NOMO-1 treated with DMSO at 0.1 percent for 48 hours (cell line): ENCODE measurements at regions not wholly inside any gene's neighbourhood (a gene's known extent, or its start where the extent isn't known, plus 50 kb on each side); places are given as distances from the start of the nearest gene placed in this dataset.

Experiments
- DNase-seq: peaks from one replicate; lab custom pipeline; 2025; ENCODE audit not compliant: unreplicated experiment; lab: John Stamatoyannopoulos, UW

DNA sequence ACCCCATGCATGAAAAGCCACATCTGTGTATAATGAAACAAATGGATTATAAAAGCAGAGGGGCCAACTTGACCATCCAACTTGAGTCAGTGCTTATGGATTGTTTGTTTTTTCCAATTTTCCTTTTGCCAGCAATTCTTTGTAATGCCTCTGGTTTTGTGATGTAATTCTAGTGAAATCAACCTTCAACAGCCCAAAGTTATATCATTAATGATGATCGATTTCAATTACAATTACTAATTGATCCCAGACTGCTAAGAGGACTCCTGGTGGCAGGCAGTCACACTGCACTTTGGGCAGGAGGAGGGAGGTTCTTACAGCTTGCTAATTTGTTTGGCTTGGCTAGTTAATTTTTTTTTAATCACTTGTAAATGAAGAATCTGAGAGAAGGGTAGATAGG, 552.3 kb downstream of the NUF2 start:
- DNase-seq, result no peak

DNA sequence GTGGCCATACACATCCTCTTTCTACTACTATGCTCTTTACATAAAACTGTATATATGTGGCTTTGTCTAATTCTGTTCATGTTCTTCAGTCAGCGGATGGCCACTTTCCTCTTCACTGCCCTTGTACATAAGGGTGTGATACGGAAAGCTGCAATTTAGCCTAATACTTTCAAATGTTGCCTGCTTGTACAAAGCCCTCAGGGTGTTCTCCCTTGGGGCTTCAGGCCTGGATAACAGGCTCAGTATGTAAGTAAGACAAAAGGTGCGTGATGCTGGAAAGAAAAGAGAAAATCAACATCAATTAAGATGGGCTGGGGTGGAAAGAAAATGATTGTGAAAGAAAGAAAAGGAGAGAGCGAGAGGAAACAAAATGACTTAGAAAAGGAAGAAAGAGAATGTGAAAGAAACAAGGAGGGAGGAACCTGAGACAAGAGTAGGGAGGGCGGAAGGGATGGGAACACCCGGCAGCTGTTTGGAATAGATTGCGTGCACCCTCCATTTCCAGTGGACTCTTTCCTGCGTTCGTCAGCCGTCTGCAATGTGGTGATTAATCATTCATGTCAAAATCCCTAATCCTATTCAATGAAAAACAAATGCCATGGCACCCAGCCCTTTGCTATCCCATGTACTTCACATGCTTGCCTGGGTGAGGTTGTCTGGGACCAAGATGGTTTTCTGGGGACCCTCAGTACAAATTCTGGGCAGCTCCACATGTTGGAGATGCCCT, 553.6 kb downstream of the NUF2 start:
- DNase-seq, result no peak

DNA sequence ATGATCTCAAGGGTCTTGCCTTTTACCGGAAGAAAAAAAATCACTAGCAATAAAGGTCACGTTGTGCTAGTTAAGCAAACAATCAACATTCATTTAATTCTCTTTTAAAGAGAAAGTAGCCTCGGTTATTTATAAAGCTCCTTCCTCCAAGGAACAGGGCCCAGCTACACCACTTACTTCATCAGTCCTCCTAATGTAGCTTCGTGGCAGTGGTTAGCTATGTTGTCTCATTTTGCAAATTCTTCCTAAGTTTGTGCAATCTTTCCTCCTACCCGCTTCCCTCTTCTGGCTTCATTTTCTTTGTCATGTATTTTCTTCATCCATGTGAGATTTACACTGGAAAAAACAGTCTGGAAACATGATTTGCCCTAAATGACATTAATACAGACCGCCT, 554.2 kb downstream of the NUF2 start:
- no peak for DNase-seq

GRCh38 chr1:163876546-163876945, 554.8 kb downstream of the NUF2 start:
- no peak for DNase-seq

DNA sequence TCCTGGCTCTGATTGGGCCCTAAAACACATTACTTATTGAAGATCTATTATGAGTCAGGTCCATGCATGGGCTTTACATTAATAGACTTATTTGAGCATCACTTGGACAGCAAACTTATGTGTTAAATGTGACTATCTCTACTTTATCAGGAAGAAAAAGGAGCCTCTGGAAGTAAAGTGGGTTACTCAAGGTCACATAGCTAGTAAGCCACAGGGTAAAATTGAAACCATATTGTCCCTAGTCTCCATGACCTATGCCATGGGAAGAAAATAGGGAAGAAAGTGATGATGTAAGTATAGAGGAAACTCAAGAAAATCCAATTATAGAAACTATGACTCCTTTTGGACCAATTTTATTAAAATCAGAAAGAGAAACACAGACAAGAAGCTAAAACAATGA, 555.3 kb downstream of the NUF2 start:
- DNase-seq, result no peak

DNA sequence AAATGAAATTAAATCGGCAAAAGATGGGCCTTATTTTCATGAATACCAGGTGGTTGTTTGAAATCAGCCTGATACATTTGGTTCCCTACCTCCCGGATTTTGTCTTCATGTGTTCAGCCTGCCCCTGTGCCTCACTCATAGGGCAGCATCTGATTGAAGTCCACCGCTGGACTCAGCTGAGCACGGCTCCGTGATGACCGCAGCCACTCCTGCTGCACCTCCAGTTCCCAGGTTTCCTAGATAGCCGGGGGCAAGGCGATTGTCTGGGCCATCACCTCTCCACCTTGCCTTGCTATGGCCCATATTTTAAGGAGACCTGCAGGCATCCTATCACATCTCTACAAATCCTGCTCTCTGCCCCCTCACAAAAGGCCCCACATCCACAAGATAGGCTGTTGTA, 563.8 kb downstream of the NUF2 start:
- DNase-seq, result no peak

DNA sequence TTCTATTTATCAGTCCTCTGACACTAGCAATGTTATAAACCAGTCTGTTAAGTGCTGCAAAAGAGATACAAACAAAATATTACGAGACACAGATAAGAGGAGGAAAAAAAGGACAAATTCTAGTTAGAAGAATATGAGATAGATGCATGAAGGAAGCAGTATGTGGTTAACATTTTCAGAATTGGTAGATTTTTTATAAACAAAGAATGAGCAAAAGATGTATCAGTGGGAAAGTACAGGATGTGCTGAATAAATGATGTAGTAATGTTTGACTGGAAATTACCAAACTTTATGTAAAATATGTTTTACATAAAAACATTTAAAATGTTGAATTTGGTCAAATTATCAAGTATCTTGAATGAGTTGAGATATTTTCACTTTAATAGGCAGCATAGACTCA, 574.2 kb downstream of the NUF2 start:
- no peak for DNase-seq

- DNase-seq, result no peak
Measured at GRCh38 chr1:163897412-163898155, 575.8 kb downstream of the NUF2 start.

GRCh38 chr1:163906283-163906682, 584.5 kb downstream of the NUF2 start:
- no peak for DNase-seq

DNA sequence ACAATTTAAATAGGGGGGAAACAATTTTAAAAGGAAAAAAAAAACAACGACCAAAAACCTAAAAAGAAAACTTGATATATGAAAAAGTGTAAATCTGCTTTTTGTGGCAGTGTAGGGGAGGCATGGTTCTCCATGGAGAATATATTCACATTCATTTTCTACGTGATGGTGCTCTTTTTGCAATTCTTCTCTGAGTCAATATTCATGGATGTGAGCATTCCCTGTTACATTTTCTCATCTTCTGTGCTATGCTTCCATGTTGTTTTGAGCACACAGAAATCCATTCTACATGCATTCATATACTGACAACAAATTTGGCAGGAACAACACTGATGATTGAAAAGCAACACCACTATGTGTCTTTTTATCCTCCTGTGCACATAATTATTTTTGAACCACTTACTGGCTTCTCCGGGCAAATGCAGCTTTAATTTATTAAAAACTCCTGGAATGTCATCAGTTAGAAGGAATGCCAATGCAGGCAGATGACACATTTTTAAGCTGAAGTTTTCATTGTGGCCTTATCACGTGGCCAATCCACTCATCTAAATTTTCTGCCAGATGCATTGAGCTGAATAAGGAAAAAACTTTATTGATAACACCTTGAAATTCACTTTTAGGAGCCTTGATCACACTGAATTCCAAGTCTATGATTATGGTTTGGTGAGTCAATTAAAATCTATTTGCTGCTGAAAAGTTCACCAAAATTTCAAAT, 590.6 kb downstream of the NUF2 start:
- no peak for DNase-seq

GRCh38 chr1:163914785-163915413, 593.1 kb downstream of the NUF2 start:
- no peak for DNase-seq

DNA sequence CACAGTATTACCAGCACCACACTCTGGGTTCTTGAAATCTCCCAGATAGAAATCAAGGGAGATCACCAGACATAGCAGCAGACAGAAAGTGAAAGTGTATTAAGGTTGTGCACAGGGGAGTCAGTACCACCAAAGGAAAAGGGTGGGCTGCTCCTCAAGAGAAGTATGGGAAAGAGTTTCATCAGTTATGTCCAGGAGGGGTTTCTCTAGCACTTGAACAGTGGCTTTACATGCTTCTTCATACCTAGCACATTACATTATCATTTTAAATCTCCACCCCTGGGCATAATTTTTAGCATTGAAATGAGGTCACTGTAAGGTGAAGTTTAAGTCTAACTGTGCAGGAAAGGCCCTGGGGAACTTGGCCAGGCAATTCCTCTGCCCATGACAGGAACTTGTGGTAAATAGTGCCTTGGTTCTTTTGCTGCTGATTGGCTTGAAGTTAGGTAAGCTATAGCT, 601.0 kb downstream of the NUF2 start:
- no peak for DNase-seq

DNA sequence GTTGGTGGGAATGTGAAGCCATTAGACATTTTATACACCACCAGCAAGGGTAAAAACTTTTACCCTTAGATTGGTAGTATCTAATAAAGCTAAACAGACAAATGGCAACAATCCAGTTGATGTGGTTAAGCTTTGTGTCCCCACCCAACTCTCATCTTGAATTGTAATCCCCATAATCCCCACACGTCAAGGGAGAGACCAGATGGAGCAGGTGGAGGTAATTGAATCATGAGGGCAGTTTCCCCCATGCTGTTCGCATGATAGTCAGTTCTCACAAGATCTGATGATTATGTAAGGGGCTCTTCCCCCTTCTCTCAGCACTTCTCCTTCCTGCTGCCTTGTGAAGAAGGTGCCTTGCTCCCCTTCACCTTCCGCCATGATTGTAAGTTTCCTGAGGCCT, 602.3 kb downstream of the NUF2 start:
- DNase-seq, result no peak

GRCh38 chr1:163927493-163927892, 605.7 kb downstream of the NUF2 start:
- no peak for DNase-seq

GRCh38 chr1:163928069-163928468, 606.3 kb downstream of the NUF2 start:
- no peak for DNase-seq

DNA sequence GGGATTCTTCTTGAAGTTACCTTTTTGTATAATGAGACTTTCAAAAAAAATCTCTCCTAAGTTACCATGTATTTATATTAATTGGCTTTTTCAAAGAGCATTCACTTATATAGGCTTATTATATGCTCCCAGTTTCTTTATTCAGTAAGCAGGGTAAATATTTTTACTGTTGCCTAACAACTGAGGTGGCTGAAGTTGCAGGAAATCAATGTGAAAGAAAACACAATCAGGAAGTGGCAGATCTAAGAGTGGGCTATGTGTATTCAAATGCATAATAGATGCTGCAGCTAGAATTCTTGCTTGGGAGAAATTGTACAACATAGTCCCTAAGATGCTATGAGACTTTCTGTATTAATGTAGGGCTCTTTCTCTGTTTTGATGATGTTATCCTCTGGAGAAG, 606.9 kb downstream of the NUF2 start:
- no peak for DNase-seq

- no peak for DNase-seq
Measured at GRCh38 chr1:163932901-163933300, 611.1 kb downstream of the NUF2 start.

DNA sequence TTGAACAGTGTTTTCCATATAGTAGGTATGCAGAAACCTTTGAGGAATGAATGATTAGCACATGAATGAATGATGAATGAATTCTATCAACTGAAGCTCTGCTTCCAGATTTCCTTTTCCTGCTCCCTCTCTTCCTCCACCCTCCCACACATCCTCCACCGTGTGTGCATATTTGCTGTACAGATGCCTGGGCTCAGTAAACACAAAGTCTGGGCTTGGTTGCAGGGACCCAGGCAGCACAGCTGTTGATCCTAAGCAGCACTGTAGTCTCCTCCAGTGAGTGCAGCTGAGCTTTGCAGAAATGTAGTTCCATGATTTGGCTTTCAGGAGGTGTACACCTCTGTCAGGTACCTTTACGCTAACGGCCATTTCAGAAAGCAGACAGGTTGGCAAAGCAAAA, 611.7 kb downstream of the NUF2 start:
- DNase-seq, result no peak

DNA sequence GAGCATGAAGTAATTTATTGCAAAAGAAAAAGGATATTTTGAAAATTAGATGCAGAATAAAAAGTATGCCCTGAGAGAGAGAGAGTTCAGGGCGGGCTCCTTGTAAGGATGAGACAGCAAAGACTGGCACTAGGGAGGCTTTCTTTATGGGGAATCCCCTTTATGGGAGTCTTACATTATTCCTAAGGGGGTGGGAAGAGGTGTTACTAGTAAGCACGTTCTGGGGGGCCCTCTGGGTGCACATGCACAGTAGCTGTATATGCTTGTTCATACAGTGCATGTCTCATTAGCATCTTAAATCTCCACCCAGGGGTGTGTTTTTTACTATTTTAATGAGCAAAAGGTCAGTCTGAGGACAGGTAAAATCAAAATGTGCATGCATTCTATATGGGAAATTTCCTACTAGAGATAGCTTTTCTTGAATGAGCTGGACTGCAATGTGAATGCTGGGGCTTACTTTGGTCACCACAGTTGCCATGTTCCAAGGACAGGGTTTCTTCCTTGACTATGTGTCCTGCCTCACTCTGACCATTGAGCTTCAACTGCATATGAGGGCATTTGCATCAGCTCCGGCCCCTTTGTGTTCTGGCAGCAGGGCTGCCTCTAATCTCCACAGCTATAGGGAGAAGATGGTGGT, 614.1 kb downstream of the NUF2 start:
- no peak for DNase-seq

GRCh38 chr1:163959622-163960021, 599.4 kb upstream of the PBX1 start:
- DNase-seq, result no peak

DNA sequence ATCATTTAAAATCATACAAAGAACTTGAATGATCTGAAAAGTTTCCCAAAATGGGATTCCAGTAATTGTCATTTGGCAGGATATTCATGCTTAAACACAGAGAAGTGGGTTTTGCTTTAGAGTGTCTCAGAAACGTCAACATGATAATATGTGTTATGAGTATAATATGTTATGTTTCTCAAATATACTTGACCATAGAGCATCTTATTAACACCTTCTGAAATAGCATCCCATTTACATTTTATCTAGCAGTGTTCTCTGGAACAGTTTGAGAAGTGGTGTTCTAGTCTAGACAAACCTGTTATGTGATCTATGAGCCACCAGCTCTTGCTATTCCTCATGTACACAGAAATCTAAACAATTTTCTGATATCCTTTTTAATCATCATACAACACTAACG, 588.8 kb upstream of the PBX1 start:
- no peak for DNase-seq
